Spinal cord (tissue), 9 donors: ENCODE measurements at regions not wholly inside any gene's neighbourhood (a gene's known extent, or its start where the extent isn't known, plus 50 kb on each side); places are given as distances from the start of the nearest gene placed in this dataset.
"Not testable (repeated sequence)": the region's sequence is repeated elsewhere in the genome, so short reads cannot be mapped to it uniquely, and the experiment has no call there.

Experiments
- DNase-seq, 6 donors: peaks; one replicate each; pipeline versions ENCODE4 v3.0.0 to v3.0.0-alpha.2; 2013 to 2015; ENCODE audit warnings: low spot score in 6 of 6, low read depth in 4 of 6
- H3K27ac ChIP-seq: one replicate; pipeline ENCODE4 v1.5.1; 2013; ENCODE audit warnings: low read depth, low read length, control low read depth
- H3K27me3 ChIP-seq: one replicate; pipeline ENCODE4 v1.6.1; 2013; ENCODE audit warnings: low read length; ENCODE audit not compliant: control insufficient read depth, insufficient read depth
- H3K36me3 ChIP-seq: one replicate; pipeline ENCODE4 v1.6.1; 2013; ENCODE audit warnings: low read length; ENCODE audit not compliant: control insufficient read depth, insufficient read depth
- H3K4me1 ChIP-seq: one replicate; pipeline ENCODE4 v1.6.1; 2013; ENCODE audit warnings: low read length; ENCODE audit not compliant: control insufficient read depth, insufficient read depth
- H3K4me3 ChIP-seq: one replicate; pipeline ENCODE4 v1.5.1; 2013; ENCODE audit warnings: low read depth, low read length, control low read depth
- H3K9me3 ChIP-seq: one replicate; pipeline ENCODE4 v1.6.1; 2013; ENCODE audit warnings: low read length; ENCODE audit not compliant: control insufficient read depth, insufficient read depth
- WGBS: methylation state at CpG from one replicate; pipeline ENCODE4 v1.1.5; 2013; ENCODE audit warnings: missing lambda C conversion rate; ENCODE audit not compliant: insufficient coverage; 5-methylcytosine and 5-hydroxymethylcytosine counted together
- donor health status: healthy.

- 72% methylated on average over 19 of the region's 21 CpGs for WGBS
- no peak overlapping the region for H3K4me3 ChIP-seq
- H3K27me3 ChIP-seq: no peaks in the 10 kb centered on the region
- no peak overlapping the region for H3K27ac ChIP-seq
- H3K36me3 ChIP-seq: no peaks in the 10 kb centered on the region
- no peaks in the 10 kb centered on the region for H3K4me1 ChIP-seq
- peaks cover 9% of the 10 kb centered on the region for H3K9me3 ChIP-seq
- no peak for DNase-seq
Observed at GRCh38 chr17:22512997-22513538, 820.7 kb downstream of the KCNJ18 start.

GRCh38 chr17:22514315-22514714, 822.0 kb downstream of the KCNJ18 start:
- H3K4me3 ChIP-seq: no peak overlapping the region
- H3K36me3 ChIP-seq: no peaks in the 10 kb centered on the region
- no peaks in the 10 kb centered on the region for H3K27me3 ChIP-seq
- 63% methylated on average over 6 of the region's 6 CpGs for WGBS
- H3K9me3 ChIP-seq: peaks cover 9% of the 10 kb centered on the region
- DNase-seq: no peak
- no peak overlapping the region for H3K27ac ChIP-seq
- no peaks in the 10 kb centered on the region for H3K4me1 ChIP-seq

- Histone ChIP-seq H3K4me3 (no peak overlapping the region), H3K9me3 (peaks cover 9% of the 10 kb centered on the region), H3K4me1 (no peaks in the 10 kb centered on the region), H3K27me3 (no peaks in the 10 kb centered on the region), H3K27ac (no peak overlapping the region), H3K36me3 (no peaks in the 10 kb centered on the region)
- DNase-seq: no peak
- WGBS: 57% methylated on average over 3 of the region's 4 CpGs
Observed at GRCh38 chr17:22514767-22515320, 822.5 kb downstream of the KCNJ18 start.

DNA sequence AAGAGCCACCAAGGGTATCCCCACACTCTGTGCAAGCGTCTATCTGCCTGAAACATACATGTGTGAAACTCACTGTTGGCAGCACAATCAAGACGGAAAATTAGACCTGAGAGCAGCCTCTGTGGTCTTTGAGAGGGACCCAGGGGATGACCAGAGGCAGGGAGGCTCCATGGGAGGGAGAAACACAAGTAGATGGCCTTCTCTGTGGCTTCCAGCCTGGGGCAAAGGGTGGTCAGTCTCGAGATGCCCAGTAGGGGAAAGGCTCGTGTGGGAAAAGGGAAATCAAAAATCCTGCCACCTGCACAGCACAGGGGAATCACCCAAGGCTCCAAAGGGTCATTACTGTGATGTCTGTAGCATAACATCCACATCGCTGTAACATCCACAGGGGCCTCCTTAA, 823.3 kb downstream of the KCNJ18 start:
- no peak for DNase-seq
- no peaks in the 10 kb centered on the region for H3K4me1 ChIP-seq
- no peak overlapping the region for H3K4me3 ChIP-seq
- no peak overlapping the region for H3K27ac ChIP-seq
- WGBS: 36% methylated on average over 4 of the region's 5 CpGs
- H3K9me3 ChIP-seq: peaks cover 6% of the 10 kb centered on the region
- H3K36me3 ChIP-seq: no peaks in the 10 kb centered on the region
- H3K27me3 ChIP-seq: no peaks in the 10 kb centered on the region

- DNase-seq: no peak
- no peaks in the 10 kb centered on the region for H3K36me3 ChIP-seq
- peaks cover 6% of the 10 kb centered on the region for H3K9me3 ChIP-seq
- H3K27ac ChIP-seq: no peak overlapping the region
- no peak overlapping the region for H3K4me3 ChIP-seq
- WGBS: 63% methylated on average over 24 of the region's 26 CpGs
- no peaks in the 10 kb centered on the region for H3K27me3 ChIP-seq
- H3K4me1 ChIP-seq: no peaks in the 10 kb centered on the region
Observed at GRCh38 chr17:22516861-22517636, 824.7 kb downstream of the KCNJ18 start.

DNA sequence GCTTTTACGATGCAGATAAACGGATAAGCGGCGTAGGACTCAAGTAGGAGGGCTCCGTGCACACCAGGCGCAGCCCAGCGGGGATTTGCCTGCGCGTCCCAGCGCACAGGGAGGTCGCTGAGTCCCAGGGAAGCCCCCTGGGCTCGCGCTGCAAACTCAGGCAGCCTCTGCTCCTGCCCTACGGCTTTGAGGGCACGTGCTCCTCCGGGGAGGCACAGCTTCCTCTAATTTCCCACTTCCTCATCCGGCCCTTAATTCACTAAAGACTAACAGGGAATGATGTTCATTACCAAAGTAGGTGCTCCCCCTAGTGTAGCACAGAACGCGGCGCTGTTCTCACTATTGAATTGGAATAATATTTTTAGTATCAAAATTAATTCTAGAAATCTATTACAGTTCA, 825.4 kb downstream of the KCNJ18 start:
- no peaks in the 10 kb centered on the region for H3K27me3 ChIP-seq
- no peak overlapping the region for H3K27ac ChIP-seq
- H3K36me3 ChIP-seq: no peaks in the 10 kb centered on the region
- no peaks in the 10 kb centered on the region for H3K4me1 ChIP-seq
- H3K9me3 ChIP-seq: peaks cover 6% of the 10 kb centered on the region
- 42% methylated on average over 13 of the region's 20 CpGs for WGBS
- no peak for DNase-seq
- no peak overlapping the region for H3K4me3 ChIP-seq

DNA sequence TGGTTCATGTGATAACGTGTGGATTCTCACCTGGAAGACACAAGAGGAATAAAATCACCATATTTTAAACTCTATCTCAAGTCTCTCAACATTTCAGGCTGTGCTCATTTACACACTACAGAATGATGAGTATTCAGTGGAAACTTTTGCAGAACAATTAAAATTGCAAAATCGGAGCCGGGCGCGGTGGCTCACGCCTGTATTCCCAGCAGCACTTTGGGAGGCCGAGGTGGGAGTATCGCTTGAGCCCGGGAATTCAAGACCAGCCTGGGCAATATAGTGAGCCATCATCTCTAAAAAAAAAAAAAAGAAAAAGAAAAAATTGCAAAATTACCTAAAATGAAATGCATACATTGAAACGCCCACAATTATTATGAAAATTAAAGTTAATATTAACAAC, 825.9 kb downstream of the KCNJ18 start:
- no peaks in the 10 kb centered on the region for H3K36me3 ChIP-seq
- H3K27me3 ChIP-seq: no peaks in the 10 kb centered on the region
- 77% methylated on average over 4 of the region's 10 CpGs for WGBS
- H3K4me3 ChIP-seq: no peak overlapping the region
- H3K9me3 ChIP-seq: peaks cover 3% of the 10 kb centered on the region
- no peak overlapping the region for H3K27ac ChIP-seq
- no peak for DNase-seq
- H3K4me1 ChIP-seq: no peaks in the 10 kb centered on the region

- WGBS: no CpG with 5 or more reads among the region's 1 CpG
- not testable (repeated sequence) for H3K9me3 ChIP-seq, H3K27me3 ChIP-seq, H3K4me1 ChIP-seq, H3K36me3 ChIP-seq, DNase-seq, H3K27ac ChIP-seq, H3K4me3 ChIP-seq
Observed at GRCh38 chr17:22548873-22549272, 856.5 kb downstream of the KCNJ18 start.

GRCh38 chr17:22551695-22552415, 859.5 kb downstream of the KCNJ18 start:
- 59% methylated on average over 13 of the region's 23 CpGs for WGBS
- not testable (repeated sequence) for DNase-seq

More at GRCh38 chr17:22551695-22552415, 859.5 kb downstream of the KCNJ18 start:
- not testable (repeated sequence) for H3K36me3 ChIP-seq, H3K27me3 ChIP-seq, H3K4me3 ChIP-seq, H3K9me3 ChIP-seq, H3K4me1 ChIP-seq, H3K27ac ChIP-seq
